LHCN-M2 (cell line): ENCODE measurements at regions not wholly inside any gene's neighbourhood (a gene's known extent, or its start where the extent isn't known, plus 50 kb on each side); places are given as distances from the start of the nearest gene placed in this dataset.
"Not testable (repeated sequence)": the region's sequence is repeated elsewhere in the genome, so short reads cannot be mapped to it uniquely, and the experiment has no call there.

Experiments used
- DNase-seq: peaks from one replicate; pipeline ENCODE4 v3.0.0-alpha.2; 2012; ENCODE audit warnings: low read depth

- peak; percentile 1 for DNase-seq
Measured at GRCh38 chr2:104976603-104977120, 61.2 kb upstream of the MRPS9 start.

DNA sequence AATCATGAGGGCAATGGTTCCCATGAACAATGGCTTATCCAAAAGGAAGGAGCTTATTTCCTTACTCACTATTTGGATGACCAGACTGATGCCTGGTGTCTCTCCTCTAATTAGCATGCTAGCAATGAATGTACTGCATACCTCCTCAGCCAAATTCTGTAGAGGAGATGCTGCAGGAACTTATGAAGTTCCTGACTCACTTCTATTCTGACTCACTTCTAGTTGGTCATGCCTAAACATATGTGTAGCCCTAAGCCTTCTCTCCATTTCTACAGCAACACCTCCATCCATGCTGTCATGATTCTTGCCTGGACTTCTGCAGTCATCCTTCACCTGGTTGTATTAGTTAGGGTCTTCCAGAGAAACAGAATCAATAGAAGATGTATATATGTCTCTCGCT, 59.9 kb upstream of the MRPS9 start:
- DNase-seq, result no peak

DNA sequence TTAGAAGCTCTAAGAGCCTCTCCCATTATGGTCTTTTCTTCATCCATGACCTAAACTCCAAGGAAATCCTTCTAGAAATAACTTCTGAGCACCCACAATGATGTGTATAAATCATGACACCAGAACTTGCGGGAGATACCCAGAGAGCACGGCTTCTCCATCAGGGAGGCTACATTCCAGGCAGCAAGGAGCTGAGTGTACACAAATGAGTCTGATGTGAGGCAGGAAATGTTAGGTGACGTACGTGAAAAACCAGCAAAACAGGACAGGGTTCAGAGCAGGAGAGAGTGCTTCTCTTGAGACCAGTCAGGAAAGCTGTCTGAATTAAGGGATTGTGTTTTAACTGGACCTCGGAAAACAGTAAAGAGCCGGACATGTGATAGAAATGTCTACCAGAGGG, 58.1 kb upstream of the MRPS9 start:
- DNase-seq, result not testable (repeated sequence)

- no peak for DNase-seq
Measured at GRCh38 chr2:104982111-104982510, 55.8 kb upstream of the MRPS9 start.
